ENCODE measurements at regions not wholly inside any gene's neighbourhood (a gene's known extent, or its start where the extent isn't known, plus 50 kb on each side); places are given as distances from the start of the nearest gene placed in this dataset.
"Not testable (repeated sequence)": the region's sequence is repeated elsewhere in the genome, so short reads cannot be mapped to it uniquely, and the experiment has no call there.

DNA sequence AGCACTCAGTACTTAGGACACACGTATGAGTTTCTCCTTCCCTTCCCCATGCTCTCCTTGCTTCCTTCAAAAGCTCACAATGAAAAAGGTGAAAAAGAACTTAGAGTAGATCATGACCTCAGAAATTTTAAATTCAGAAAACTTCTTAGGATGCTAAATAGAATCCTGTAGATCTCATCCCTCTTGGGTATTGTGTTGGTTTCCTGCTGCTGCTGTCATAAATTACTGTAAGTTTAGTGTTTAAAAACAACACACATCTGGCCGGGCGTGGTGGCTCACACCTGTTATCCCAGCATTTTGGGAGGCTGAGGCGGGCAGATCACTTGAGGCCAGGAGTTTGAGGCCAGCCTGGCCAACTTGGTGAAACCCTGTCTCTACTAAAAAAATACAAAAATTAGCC, 106.9 kb downstream of the SOCS6 start:
- not testable (repeated sequence) for DNase-seq

DNA sequence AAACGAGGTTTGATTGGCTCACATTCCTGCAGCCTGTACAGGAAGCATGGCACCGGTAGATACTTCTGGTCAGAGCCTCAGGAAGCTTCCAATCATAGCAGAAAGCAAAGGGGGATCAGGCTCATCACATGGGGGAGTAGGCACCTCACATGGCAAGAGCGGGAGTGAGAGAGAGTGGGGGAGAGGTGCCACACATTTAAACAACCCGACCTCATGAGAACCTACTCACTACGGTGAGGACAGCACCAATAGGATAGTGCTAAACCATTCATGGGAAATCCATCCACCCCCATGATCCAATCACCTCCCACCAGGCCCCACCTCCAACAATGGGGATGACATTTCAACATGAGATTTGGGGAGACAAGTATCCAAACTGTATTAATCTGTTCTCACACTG, 105.8 kb downstream of the SOCS6 start:
- no peak for DNase-seq

DNA sequence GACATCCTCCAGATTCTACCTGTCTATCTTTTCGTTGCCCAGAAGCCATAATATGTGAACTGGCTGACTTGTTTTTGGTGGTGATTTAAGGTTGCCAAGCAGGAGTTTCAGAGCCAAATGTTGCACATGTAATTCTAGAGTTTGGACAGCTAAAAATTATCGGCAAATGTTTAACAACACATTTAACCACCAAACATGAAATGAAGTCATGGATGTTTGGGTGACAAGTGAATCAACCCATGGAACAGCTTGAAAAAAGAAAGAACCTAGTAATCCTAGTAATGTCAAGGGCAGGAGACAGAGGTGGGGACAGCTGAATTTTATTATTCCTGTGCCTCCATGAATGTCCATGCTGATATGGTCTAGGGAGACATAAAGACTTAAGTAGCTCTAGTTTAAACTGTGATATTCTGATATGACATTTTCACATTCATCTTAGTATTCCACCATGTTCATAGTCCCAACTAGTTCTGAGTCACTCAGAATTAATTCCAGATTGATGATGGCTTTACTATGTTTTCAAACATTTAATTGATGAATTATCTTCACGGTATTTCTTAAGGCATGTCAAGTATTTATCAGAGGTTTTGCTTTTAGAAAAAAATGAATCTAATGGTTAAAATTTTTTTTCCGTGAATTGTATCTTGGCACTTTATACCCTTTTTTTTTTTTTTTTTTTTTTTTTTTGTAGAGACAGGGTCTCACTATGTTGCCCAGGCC, 101.7 kb downstream of the SOCS6 start:
- DNase-seq = no peak

DNA sequence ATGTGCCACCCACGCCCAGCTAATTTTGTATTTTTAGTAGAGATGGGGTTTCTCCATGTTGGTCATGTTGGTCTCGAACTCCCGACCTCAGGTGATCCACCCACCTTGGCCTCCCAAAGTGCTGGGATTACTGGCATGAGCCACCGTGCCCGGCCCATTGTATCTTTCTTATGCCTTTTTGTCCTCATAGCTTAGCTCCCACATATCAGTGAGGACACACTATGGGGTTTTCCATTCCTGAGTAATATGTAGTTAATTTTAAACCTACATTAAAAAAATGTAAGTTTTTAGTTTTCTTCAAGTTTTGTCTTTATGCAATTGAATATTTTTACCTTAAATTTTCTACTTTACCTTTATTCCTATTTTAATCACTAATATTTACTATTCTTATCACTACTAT, 100.2 kb downstream of the SOCS6 start:
- DNase-seq = not testable (repeated sequence)

GRCh38 chr18:70387027-70387426, 98.2 kb downstream of the SOCS6 start:
- no peak for DNase-seq

DNA sequence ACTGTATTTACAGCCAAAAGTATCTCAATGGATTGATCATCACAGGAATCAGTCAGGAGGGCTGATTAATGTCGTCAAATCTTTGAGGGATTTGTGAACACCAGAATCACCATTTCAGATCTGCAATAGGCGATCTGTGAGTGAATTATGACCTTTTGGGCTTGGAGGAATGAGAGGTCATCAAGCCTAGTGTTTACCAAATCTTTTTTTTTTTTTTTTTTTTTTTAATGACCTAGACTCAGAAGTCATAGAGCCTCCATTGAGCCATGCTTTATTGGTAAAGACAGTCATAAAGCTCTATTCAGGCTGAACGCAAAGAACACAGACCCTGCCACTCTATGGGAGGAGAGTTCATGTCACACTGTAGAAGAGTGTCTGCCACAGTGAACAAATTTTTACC, 97.7 kb downstream of the SOCS6 start:
- no peak for DNase-seq

DNA sequence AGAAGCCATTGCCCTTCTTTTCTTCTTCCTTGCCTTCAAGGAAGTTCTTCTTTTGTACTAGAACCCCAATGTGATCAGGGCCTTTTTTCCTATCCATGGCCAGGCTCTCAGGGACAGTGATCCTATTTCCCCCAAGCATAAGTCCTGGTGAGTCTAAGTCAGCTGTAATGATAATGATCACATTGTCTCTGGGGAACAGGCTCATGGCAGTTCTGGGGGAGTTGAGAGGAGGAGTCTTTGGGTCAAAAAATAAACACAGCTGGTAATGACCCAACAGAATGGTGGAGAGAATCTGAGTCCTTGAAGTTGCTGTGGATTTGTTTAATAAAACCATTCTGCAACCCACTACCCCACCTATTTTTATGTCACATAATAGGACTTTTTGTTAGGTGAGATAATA, 96.6 kb downstream of the SOCS6 start:
- no peak for DNase-seq

DNA sequence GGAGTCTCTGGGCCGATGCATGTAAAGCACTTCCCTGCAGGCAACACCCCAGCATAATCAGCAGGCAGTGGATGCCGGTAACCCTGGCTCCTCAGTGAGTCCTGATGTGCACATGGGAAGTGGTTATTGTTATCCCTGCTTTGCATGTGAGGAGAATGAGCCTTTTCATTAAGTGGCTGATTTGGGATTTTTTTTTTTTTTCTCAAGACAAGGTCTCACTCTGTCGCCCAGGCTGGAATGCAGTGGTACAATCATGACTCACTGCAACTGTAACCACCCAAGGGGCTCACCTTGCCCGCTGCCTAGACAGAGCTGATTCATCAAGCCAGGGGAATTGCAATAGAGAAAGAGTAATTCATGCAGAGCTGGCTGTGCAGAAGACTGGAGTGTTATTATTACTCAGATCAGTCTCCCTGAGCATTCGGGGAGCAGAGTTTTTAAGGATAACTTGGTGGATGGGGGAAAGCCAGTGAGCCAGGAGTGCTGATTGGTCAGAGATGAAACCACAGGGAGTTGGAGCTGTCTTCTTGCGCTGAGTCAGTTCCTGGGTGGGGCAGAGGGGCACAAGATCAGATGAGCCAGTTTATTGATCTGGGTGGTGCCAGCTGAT, 95.4 kb downstream of the SOCS6 start:
- no peak for DNase-seq

GRCh38 chr18:70382992-70383717, 94.3 kb downstream of the SOCS6 start:
- DNase-seq = no peak

- no peak for DNase-seq
Measured at GRCh38 chr18:70382017-70382416, 93.2 kb downstream of the SOCS6 start.

DNA sequence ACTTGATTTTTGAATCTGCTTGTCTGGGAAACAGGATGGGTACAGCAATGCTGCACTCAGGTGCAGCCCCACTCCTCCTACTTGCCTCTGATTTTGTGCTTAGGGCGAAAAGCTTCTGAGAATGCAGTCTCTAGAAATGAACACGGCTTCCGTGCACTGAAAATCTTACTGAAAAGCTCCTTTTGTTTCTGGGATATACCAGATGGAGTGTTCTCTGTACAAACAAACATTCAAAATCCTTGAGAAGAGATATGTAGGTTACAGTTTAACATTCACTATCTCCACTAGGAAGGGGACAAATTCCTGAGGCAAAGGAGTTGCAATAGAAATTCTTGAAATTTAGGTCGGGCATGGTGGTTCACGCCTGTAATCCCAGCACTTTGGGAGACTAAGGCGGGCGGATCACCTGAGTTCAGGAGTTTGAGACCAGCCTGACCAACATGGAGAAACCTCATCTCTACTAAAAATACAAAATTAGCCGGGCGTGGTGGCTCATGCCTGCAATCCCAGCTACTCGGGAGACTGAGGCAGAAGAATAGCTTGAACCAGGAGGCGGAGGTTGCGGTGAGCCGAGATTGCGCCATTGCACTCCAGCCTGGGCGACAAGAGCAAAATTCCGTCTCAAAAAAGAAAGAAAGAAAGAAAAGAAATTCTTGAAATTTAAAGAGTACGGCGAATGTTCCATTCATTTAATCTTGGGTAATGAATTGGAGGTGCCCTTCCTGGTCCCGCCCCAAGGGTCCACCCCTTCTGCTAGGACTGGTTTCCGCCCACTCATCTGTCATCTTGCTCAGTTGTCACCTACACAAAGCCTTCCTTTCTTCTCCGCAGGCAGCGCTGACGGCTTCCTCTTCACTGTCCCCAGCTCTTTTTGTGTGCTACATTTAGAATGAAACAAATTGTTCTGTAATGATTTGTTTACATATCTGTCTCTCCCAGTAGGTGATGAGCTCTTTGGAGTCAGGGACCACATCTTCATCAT, 92.4 kb downstream of the SOCS6 start:
- no peak for DNase-seq

Data from stimulated activated CD4-positive, alpha-beta T cell treated with anti-CD3 and anti-CD28 coated beads, Interleukin-4, amount 100 ng/mL, for 1 hour (primary cell).